ENCODE measurements at regions not wholly inside any gene's neighbourhood (a gene's known extent, or its start where the extent isn't known, plus 50 kb on each side); places are given as distances from the start of the nearest gene placed in this dataset.

GRCh38 chr13:111038887-111039286 is 76.2 kb upstream of the ARHGEF7 start:
- Histone ChIP-seq H3K27ac (ENCODE audit: control insufficient read depth, insufficient read depth, low read length) (no peak overlapping the region), H3K4me1 (ENCODE audit: control insufficient read depth, extremely low read depth, insufficient read depth, low read length) (no peaks in the 10 kb centered on the region), H3K27me3 (ENCODE audit: control insufficient read depth, extremely low read depth, insufficient read depth, low read length) (peaks cover 32% of the 10 kb centered on the region), H3K4me3 (ENCODE audit: control insufficient read depth in 2 of 3, extremely low read depth in 1 of 3, insufficient read depth in 2 of 3, low read depth in 1 of 3, low read length in 3 of 3) (no peak overlapping the region), H3K36me3 (ENCODE audit: control insufficient read depth in 2 of 2, extremely low read depth in 1 of 2, insufficient read depth in 2 of 2, low read length in 2 of 2) (no peaks in the 10 kb centered on the region), H3K9me3 (ENCODE audit: control insufficient read depth, low read depth, low read length) (no peaks in the 10 kb centered on the region), H2AFZ (ENCODE audit: control insufficient read depth, low read length) (no peak overlapping the region), H3K4me2 (ENCODE audit: control insufficient read depth, extremely low read depth, insufficient read depth, low read depth, low read length) (no peak overlapping the region), H3K9me1 (ENCODE audit: control insufficient read depth, extremely low read depth, insufficient read depth, low read length) (no peaks in the 10 kb centered on the region), H3K9ac (ENCODE audit: control insufficient read depth, extremely low read depth, insufficient read depth, low read length) (no peak overlapping the region), H3K79me2 (ENCODE audit: control insufficient read depth, insufficient read depth, low read length) (no peaks in the 10 kb centered on the region), H4K20me1 (ENCODE audit: control insufficient read depth, extremely low read depth, insufficient read depth, low read length) (no peaks in the 10 kb centered on the region)
- FAIRE-seq = no peak
- no peak for TF ChIP-seq EZH2 (IDR thresholded peaks at IDR 0.05; ENCODE audit: low read length)
- TF ChIP-seq CTCF (optimal IDR thresholded peaks at IDR 0.05 in 1 of 3, IDR thresholded peaks at IDR 0.05 in 1 of 3, conservative IDR thresholded peaks at IDR 0.05 in 1 of 3; ENCODE audit: extremely low read depth in 1 of 3, insufficient read depth in 2 of 3, low read length in 3 of 3) = no peak
- no peak for DNase-seq (ENCODE audit: low read depth, low spot score)
- dilution Hi-C loops (cut with MboI; ENCODE audit: extremely low pct_ligation_motif_present, low sequenced_read_pairs) = no loop called here

- no peaks in the 10 kb centered on the region for H3K9me3 ChIP-seq (ENCODE audit: control insufficient read depth, low read depth, low read length)
- H3K4me2 ChIP-seq (ENCODE audit: control insufficient read depth, extremely low read depth, insufficient read depth, low read depth, low read length) = no peak overlapping the region
- no peak overlapping the region for H3K27ac ChIP-seq (ENCODE audit: control insufficient read depth, insufficient read depth, low read length)
- dilution Hi-C loops (cut with MboI; ENCODE audit: extremely low pct_ligation_motif_present, low sequenced_read_pairs) = no loop called here
- no peaks in the 10 kb centered on the region for H3K36me3 ChIP-seq (ENCODE audit: control insufficient read depth in 2 of 2, extremely low read depth in 1 of 2, insufficient read depth in 2 of 2, low read length in 2 of 2)
- no peaks in the 10 kb centered on the region for H3K4me1 ChIP-seq (ENCODE audit: control insufficient read depth, extremely low read depth, insufficient read depth, low read length)
- H3K79me2 ChIP-seq (ENCODE audit: control insufficient read depth, insufficient read depth, low read length) = no peaks in the 10 kb centered on the region
- H4K20me1 ChIP-seq (ENCODE audit: control insufficient read depth, extremely low read depth, insufficient read depth, low read length) = no peaks in the 10 kb centered on the region
- H3K9ac ChIP-seq (ENCODE audit: control insufficient read depth, extremely low read depth, insufficient read depth, low read length) = no peak overlapping the region
- no peak overlapping the region for H3K4me3 ChIP-seq (ENCODE audit: control insufficient read depth in 2 of 3, extremely low read depth in 1 of 3, insufficient read depth in 2 of 3, low read depth in 1 of 3, low read length in 3 of 3)
- H3K9me1 ChIP-seq (ENCODE audit: control insufficient read depth, extremely low read depth, insufficient read depth, low read length) = no peaks in the 10 kb centered on the region
- H2AFZ ChIP-seq (ENCODE audit: control insufficient read depth, low read length) = no peak overlapping the region
- FAIRE-seq = no peak
- H3K27me3 ChIP-seq (ENCODE audit: control insufficient read depth, extremely low read depth, insufficient read depth, low read length) = peaks cover 39% of the 10 kb centered on the region
- no peak for DNase-seq (ENCODE audit: low read depth, low spot score)
- TF ChIP-seq EZH2 (IDR thresholded peaks at IDR 0.05; ENCODE audit: low read length) = peak; percentile 51
- peak in 1 of 3 experiments; percentile 47 for TF ChIP-seq CTCF (optimal IDR thresholded peaks at IDR 0.05 in 1 of 3, IDR thresholded peaks at IDR 0.05 in 1 of 3, conservative IDR thresholded peaks at IDR 0.05 in 1 of 3; ENCODE audit: extremely low read depth in 1 of 3, insufficient read depth in 2 of 3, low read length in 3 of 3)
These were observed 77.2 kb upstream of the ARHGEF7 start for GRCh38 chr13:111037927-111038326.
